Fibroblast of villous mesenchyme (primary cell): ENCODE measurements at regions not wholly inside any gene's neighbourhood (a gene's known extent, or its start where the extent isn't known, plus 50 kb on each side); places are given as distances from the start of the nearest gene placed in this dataset.
"Not testable (repeated sequence)": the region's sequence is repeated elsewhere in the genome, so short reads cannot be mapped to it uniquely, and the experiment has no call there.

Experiments used
- DNase-seq: peaks from one replicate; pipeline ENCODE4 v3.0.0-alpha.2; 2010; ENCODE audit warnings: low read depth
- H3K4me3 ChIP-seq: 2 replicates; pipeline ENCODE4 v1.5.1; 2011; ENCODE audit warnings: low read depth, mild to moderate bottlenecking, low read length
- TF ChIP-seq, protein P1 (sequence below): IDR thresholded peaks from 2 replicates; pipeline ENCODE4 v1.5.1; 2012; ENCODE audit warnings: low read depth, mild to moderate bottlenecking, low read length; ENCODE audit not compliant: insufficient read depth

DNA sequence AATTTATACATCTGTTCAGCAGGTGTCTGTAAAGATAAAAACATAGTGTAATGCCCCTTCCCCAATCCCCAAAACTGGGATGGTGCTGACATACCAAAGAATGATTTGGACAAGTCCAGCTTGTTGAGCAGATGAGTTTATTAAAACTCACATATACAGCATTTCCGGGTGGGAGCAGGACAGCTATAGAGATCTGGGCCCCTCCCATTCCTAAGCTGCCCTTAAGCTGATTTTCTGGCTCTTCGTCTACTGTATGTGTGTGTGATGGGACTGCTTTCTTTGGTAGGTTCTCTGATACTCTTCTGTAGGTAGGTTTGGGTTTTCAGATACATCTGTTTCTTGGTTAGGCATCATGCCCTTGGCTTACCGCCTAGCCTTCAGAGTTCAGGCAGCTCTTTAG is 703.7 kb upstream of the PCDH10 start:
- TF ChIP-seq, protein P1, sequence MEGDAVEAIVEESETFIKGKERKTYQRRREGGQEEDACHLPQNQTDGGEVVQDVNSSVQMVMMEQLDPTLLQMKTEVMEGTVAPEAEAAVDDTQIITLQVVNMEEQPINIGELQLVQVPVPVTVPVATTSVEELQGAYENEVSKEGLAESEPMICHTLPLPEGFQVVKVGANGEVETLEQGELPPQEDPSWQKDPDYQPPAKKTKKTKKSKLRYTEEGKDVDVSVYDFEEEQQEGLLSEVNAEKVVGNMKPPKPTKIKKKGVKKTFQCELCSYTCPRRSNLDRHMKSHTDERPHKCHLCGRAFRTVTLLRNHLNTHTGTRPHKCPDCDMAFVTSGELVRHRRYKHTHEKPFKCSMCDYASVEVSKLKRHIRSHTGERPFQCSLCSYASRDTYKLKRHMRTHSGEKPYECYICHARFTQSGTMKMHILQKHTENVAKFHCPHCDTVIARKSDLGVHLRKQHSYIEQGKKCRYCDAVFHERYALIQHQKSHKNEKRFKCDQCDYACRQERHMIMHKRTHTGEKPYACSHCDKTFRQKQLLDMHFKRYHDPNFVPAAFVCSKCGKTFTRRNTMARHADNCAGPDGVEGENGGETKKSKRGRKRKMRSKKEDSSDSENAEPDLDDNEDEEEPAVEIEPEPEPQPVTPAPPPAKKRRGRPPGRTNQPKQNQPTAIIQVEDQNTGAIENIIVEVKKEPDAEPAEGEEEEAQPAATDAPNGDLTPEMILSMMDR, result no peak
- no peak for DNase-seq
- no peak overlapping the region for H3K4me3 ChIP-seq

DNA sequence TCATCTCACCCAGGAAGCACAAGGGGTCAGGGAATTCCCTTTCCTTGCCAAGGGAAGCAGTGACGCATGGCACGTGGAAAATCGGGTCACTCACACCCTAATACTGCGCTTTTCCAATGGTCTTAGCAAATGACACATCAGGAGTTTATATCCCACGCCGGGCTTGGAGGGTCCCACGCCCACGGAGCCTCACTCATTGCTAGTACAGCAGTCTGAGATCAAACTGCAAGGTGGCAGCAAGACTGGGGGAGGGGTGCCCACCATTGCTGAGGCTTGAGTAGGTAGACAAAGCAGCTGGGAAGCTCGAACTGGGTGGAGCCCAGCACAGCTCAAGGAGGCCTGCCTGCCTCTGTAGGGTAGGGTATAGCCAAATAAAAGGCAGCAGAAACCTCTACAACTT is 691.1 kb upstream of the PCDH10 start:
- not testable (repeated sequence) for DNase-seq, H3K4me3 ChIP-seq

- no peak for DNase-seq
- H3K4me3 ChIP-seq, result no peak overlapping the region
- TF ChIP-seq, protein P1, result no peak
These were observed 669.6 kb upstream of the PCDH10 start for GRCh38 chr4:132479543-132479942.

- H3K4me3 ChIP-seq, result no peak overlapping the region
- no peak for DNase-seq
- TF ChIP-seq, protein P1, result no peak
These were observed 660.5 kb upstream of the PCDH10 start for GRCh38 chr4:132488555-132488954.

GRCh38 chr4:132493476-132493875 is 655.6 kb upstream of the PCDH10 start:
- H3K4me3 ChIP-seq, result no peak overlapping the region
- no peak for DNase-seq
- TF ChIP-seq, protein P1, result no peak

- not testable (repeated sequence) for DNase-seq, H3K4me3 ChIP-seq
These were observed 653.8 kb upstream of the PCDH10 start for GRCh38 chr4:132495267-132495812.

DNA sequence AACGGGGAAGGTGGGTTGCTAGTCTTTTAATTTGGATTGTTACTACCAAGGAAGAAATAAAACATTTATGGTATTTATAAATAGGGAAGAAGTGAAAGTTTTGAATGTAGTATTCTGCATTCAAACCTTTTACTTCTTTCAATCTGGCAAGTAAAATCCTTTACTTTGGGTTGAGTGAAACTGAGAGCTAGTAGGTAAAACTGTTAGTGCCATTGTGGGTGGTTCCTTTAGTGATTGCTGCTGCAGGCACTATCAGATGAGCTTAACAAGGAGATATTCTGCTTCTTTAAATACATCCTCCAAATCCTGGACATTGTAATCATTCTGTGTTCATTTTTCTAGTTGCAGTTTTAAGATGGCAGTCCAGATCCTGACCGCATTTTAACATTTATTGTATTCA is 650.9 kb upstream of the PCDH10 start:
- DNase-seq, result no peak
- H3K4me3 ChIP-seq, result no peak overlapping the region
- TF ChIP-seq, protein P1, result no peak

DNA sequence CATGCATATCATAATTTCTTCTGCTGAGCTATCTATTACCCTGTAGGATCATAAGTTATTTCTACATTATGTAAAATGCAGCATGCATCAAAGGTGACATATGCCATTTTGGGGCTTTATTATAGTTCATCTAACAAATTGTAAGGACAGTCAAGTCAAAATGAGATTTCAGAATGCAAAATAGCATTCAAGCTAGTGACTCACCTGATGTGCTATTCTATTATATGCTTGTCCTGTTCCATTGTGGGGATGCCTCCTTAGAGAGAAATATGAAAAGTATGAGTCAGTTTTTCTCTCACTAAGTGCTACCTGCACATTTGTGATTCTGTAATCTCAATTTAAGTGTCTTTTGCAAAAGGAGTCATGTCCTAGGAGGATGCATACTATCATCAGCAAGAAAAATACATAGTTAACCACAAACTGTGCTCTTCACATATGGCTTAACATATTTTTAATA is 647.0 kb upstream of the PCDH10 start:
- DNase-seq, result no peak

More for the DNA sequence above, 647.0 kb upstream of the PCDH10 start:
- H3K4me3 ChIP-seq, result no peak overlapping the region
- TF ChIP-seq, protein P1, result no peak
